Right lobe of liver (tissue), 6 donors: ENCODE measurements at regions not wholly inside any gene's neighbourhood (a gene's known extent, or its start where the extent isn't known, plus 50 kb on each side); places are given as distances from the start of the nearest gene placed in this dataset.

ENCODE experiments used
- ATAC-seq, 4 donors: fragments of 200-7000 bp; cut with Tn5 transposase; one replicate each; pipeline ENCODE4 v1.9.1; 2020; ENCODE audit warnings: mild to moderate bottlenecking in 4 of 4, moderate library complexity in 4 of 4
- DNase-seq, 3 donors: peaks; one replicate each; pipeline ENCODE4 v3.0.0-alpha.2; 2020
- H3K27ac ChIP-seq, 3 donors: fragments of 200-600 bp; one replicate each; pipeline ENCODE4 v1.8.0; 2022
- H3K27me3 ChIP-seq, 2 donors: fragments of 200-600 bp; one replicate each; pipeline ENCODE4 v1.8.0; 2022
- H3K36me3 ChIP-seq, 4 donors: fragments of 200-600 bp; sonication (generic) in 1 of 4; one replicate each; pipeline versions ENCODE4 v1.5.1 to v1.8.0; 2017 to 2022; ENCODE audit warnings: control low read depth in 1 of 4
- H3K4me1 ChIP-seq, 4 donors: fragments of 200-600 bp; sonication (generic) in 1 of 4; one replicate each; pipeline versions ENCODE4 v1.5.1 to v1.8.0; 2017 to 2022; ENCODE audit warnings: control low read depth in 1 of 4
- H3K4me3 ChIP-seq, 3 donors: fragments of 200-600 bp; one replicate each; pipeline ENCODE4 v1.8.0; 2022
- H3K9me3 ChIP-seq, 4 donors: fragments of 200-600 bp; sonication (generic) in 1 of 4; one replicate each; pipeline versions ENCODE4 v1.5.1 to v1.8.0; 2017 to 2022; ENCODE audit warnings: control low read depth in 1 of 4
- CTCF ChIP-seq, 4 donors: fragments of 200-600 bp in 3 of 4; fragments of 450-650 bp in 1 of 4; IDR thresholded peaks; one replicate each; pipeline versions ENCODE4 v1.5.1 to v1.8.0; 2016 to 2022; ENCODE audit warnings: antibody characterized with exemption in 4 of 4, mild to moderate bottlenecking in 2 of 4
- POLR2A ChIP-seq: fragments of 450-650 bp; IDR thresholded peaks from one replicate; pipeline ENCODE4 v1.6.1; 2017; ENCODE audit warnings: antibody characterized with exemption, mild to moderate bottlenecking
- WGBS: methylation state at CpG from one replicate; pipeline ENCODE4 v1.1.6; 2018; ENCODE audit warnings: low coverage, low lambda C conversion rate; ENCODE audit not compliant: insufficient coverage; ENCODE audit errors: missing lambda C conversion rate; 5-methylcytosine and 5-hydroxymethylcytosine counted together
- intact Hi-C, 2 donors: fragments of 100-400 bp; cut with DNase I; formaldehyde crosslinking; loops; one replicate each; pipeline versions ENCODE4 v1.11.2 to v1.14.1; 2022
- donor health status: DM: no; HTN: yes; CAD: no.
- donor health status: DM: no; HTN: no; CAD: no.
- donor health status: DM: no; HTN: no; CAD: no.
- donor health status: DM: no; HTN: yes; CAD: no.
- donor health status: DM: no; HTN: yes; CAD: no.

GRCh38 chr21:16308269-16308668, 578.5 kb downstream of the USP25 start:
- H3K27me3 ChIP-seq, result no peaks in the 10 kb centered on the region
- H3K4me1 ChIP-seq, result peaks cover 0 to 16% (median 3%) of the 10 kb centered on the region in 4 donors
- ATAC-seq (peak; percentile 43 to 72 (median 61)), DNase-seq (no peak)
- no peaks in the 10 kb centered on the region for H3K9me3 ChIP-seq
- H3K27ac ChIP-seq, result peak overlapping the region; percentile 46 to 80 (median 76)
- intact Hi-C loops, result loop anchor here (10.0 kb wide), 1 partner anchor 113 kb away; no protein-coding TSS in a partner anchor
- TF ChIP-seq CTCF (IDR thresholded peaks at IDR 0.05), result no peak
- no peak for TF ChIP-seq POLR2A
- H3K36me3 ChIP-seq, result no peaks in the 10 kb centered on the region
- 0% methylated on average over 1 of the region's 1 CpG for WGBS
- H3K4me3 ChIP-seq, result peak overlapping the region in 2 of 3 donors; percentile 25 to 35

DNA sequence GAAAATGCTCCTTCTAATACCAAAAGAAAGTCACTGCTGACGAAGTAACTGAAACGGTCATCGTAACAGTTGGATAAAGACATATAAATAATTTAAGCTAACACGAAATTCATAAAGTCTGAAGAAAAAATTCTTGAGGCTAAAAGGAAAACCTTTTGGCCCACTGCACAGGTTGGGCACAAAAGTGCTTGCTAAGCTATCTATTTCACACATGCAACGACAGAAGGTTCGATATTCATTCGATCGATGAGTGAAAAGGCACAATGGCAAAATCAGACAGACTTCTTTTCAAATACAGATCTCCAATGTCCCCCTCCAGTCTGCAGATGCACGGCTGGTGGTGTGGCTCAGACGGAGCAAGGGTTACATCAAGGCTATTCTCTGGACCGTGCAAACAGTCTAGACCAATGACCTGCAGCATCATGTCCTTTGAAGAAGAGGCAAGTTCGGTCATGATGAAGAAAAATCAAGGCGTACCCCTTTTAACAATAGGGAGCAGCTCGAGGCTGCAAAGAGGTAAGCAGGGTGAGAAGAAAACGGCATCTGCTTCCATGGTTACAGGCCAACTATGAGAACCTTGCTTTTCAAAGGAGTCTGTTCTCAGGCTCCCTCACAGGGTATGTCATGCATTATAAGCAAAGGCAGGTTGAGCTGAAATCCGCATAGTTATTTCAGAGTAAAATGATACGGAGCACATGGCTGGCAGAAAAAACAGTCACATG, 579.6 kb downstream of the USP25 start:
- intact Hi-C loops, result loop anchor here (10.0 kb wide), 1 partner anchor 115 kb away; no protein-coding TSS in a partner anchor
- WGBS, result 47% methylated on average over 17 of the region's 17 CpGs
- peaks cover 0 to 5% (median 0%) of the 10 kb centered on the region in 4 donors for H3K4me1 ChIP-seq
- H3K36me3 ChIP-seq, result no peaks in the 10 kb centered on the region
- H3K4me3 ChIP-seq, result no peak overlapping the region
- ATAC-seq (peak; percentile 41 to 66 (median 56)), DNase-seq (no peak)
- TF ChIP-seq POLR2A (no peak), CTCF (IDR thresholded peaks at IDR 0.05) (no peak)
- H3K9me3 ChIP-seq, result no peaks in the 10 kb centered on the region
- no peaks in the 10 kb centered on the region for H3K27me3 ChIP-seq
- peak overlapping the region in 2 of 3 donors; percentile 46 to 80 for H3K27ac ChIP-seq

DNA sequence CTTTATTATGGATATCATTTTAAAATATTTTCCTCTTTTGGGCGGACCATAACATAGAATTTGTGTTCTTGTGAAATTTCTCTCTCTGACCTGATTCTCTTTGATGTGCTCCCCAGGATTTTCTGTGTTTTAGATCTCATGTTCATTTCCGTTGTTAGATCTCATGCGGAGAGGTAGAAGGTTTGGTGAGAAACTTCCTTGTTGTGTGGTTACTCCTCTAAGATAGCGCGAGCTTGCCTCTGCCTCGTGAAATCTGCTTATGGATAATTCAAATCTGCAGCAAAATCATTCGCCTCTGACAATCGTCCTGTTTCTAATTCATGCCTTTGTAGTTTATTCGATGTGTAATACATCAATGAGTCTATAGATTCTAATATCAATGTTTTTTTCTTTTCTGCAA, 580.4 kb downstream of the USP25 start:
- DNase-seq, result no peak
- H3K36me3 ChIP-seq, result no peaks in the 10 kb centered on the region
- intact Hi-C loops, result no loop called here
- TF ChIP-seq POLR2A (no peak), CTCF (IDR thresholded peaks at IDR 0.05) (no peak)
- H3K4me3 ChIP-seq, result no peak overlapping the region
- peaks cover 0 to 3% (median 0%) of the 10 kb centered on the region in 4 donors for H3K4me1 ChIP-seq
- ATAC-seq, result no peak
- no peaks in the 10 kb centered on the region for H3K9me3 ChIP-seq
- 59% methylated on average over 9 of the region's 9 CpGs for WGBS
- H3K27me3 ChIP-seq, result no peaks in the 10 kb centered on the region
- no peak overlapping the region for H3K27ac ChIP-seq

GRCh38 chr21:16311229-16311628, 581.4 kb downstream of the USP25 start:
- no peak for TF ChIP-seq CTCF (IDR thresholded peaks at IDR 0.05)
- no peak for TF ChIP-seq POLR2A
- 32% methylated on average over 3 of the region's 3 CpGs for WGBS
- Histone ChIP-seq H3K4me3 (no peak overlapping the region), H3K9me3 (no peaks in the 10 kb centered on the region), H3K36me3 (no peaks in the 10 kb centered on the region), H3K27ac (no peak overlapping the region), H3K4me1 (no peaks in the 10 kb centered on the region), H3K27me3 (no peaks in the 10 kb centered on the region)
- ATAC-seq (no peak), DNase-seq (no peak)
- intact Hi-C loops, result no loop called here
